Esophagus (tissue), 2 donors: ENCODE measurements at regions not wholly inside any gene's neighbourhood (a gene's known extent, or its start where the extent isn't known, plus 50 kb on each side); places are given as distances from the start of the nearest gene placed in this dataset.

Experiments used
- H3K27ac ChIP-seq, 2 donors: one replicate each; pipeline ENCODE4 v1.5.1; 2013; ENCODE audit warnings: low read depth in 2 of 2, mild to moderate bottlenecking in 2 of 2, inconsistent platforms in 1 of 2, low read length in 1 of 2, moderate library complexity in 1 of 2
- H3K27me3 ChIP-seq, 2 donors: one replicate each; pipeline ENCODE4 v1.6.1; 2013; ENCODE audit warnings: low read length in 2 of 2, control low read depth in 1 of 2, mild to moderate bottlenecking in 1 of 2; ENCODE audit not compliant: insufficient read depth in 2 of 2, control insufficient read depth in 1 of 2
- H3K36me3 ChIP-seq, 2 donors: one replicate each; pipeline ENCODE4 v1.6.1; 2013; ENCODE audit warnings: low read length in 1 of 2; ENCODE audit not compliant: control insufficient read depth in 2 of 2, insufficient read depth in 2 of 2
- H3K4me1 ChIP-seq, 2 donors: one replicate each; pipeline ENCODE4 v1.6.1; 2013; ENCODE audit warnings: low read length in 1 of 2; ENCODE audit not compliant: control insufficient read depth in 2 of 2, insufficient read depth in 2 of 2
- H3K4me3 ChIP-seq, 2 donors: one replicate each; pipeline ENCODE4 v1.5.1; 2013; ENCODE audit warnings: low read length in 2 of 2, mild to moderate bottlenecking in 2 of 2, low read depth in 1 of 2, moderate library complexity in 1 of 2
- H3K9me3 ChIP-seq, 2 donors: one replicate each; pipeline ENCODE4 v1.6.1; 2013; ENCODE audit warnings: mild to moderate bottlenecking in 2 of 2, low read depth in 1 of 2, low read length in 1 of 2, moderate library complexity in 1 of 2; ENCODE audit not compliant: control insufficient read depth in 2 of 2, insufficient read depth in 1 of 2
- WGBS, 2 donors: extraction: QIAGEN DNeasy Blood & Tissue Kit; methylation state at CpG; one replicate each; pipeline ENCODE4 v1.1.7; 2013; 5-methylcytosine and 5-hydroxymethylcytosine counted together
- donor health status: healthy with polysubstance abuse.
- donor health status: Bipolar disorder and iron deficiency.

DNA sequence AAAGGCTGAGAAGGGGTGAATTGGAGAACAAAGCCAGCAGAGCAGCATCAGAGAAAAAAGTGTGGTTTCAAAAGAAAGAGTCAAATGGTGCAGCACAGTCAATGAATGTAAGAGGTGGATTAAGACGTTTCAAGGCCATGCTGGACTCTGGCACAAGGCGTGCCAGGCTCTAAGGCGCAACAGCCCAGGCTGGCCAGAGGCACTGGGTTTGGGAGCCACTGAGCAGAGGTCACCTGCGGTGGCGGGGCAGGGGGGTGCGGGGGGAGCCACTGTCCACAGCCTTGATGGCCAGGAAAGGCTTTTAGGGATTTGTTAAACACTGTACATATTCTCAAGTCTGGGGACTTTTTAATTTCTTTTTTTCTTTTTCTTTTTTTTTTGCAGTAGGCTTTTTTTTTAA lies 222.5 kb upstream of the FAT1 start:
- H3K4me1 ChIP-seq = no peaks in the 10 kb centered on the region
- 67 to 90% methylated on average over 6 of the region's 6 CpGs for WGBS, 2 donors
- no peaks in the 10 kb centered on the region for H3K9me3 ChIP-seq
- H3K27ac ChIP-seq = no peak overlapping the region
- no peaks in the 10 kb centered on the region for H3K36me3 ChIP-seq
- no peaks in the 10 kb centered on the region for H3K27me3 ChIP-seq
- no peak overlapping the region for H3K4me3 ChIP-seq

DNA sequence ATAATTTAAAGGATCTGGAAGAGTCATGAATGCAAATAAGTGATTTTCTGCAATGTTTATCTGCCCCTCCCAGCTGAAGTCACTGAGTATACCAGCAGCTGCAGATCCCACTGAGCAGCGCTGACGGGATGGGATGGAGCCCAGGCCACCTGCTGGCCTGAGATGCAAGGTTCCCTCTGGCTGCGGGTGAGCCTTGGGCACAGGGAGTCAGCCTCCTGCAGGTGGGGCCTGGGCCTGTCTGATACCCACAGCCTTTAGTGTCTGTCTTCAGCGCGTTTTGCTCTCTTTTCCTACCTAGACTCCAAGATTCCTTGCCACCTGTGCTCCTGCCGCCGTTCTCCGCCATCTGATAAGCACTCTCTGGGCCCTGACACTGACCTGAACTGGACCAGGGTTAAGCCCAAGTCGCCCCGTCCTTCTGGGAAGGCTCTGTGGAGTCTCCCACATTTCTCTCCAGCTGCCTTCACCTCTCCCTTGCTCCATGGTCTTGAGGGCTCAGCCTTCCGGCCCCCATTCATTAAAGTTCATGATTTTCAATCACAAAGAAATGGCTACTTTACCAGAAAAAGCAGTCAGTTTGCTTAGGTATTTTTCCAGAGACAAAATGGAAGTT lies 223.1 kb upstream of the FAT1 start:
- no peaks in the 10 kb centered on the region for H3K9me3 ChIP-seq
- no peaks in the 10 kb centered on the region for H3K4me1 ChIP-seq
- H3K4me3 ChIP-seq = no peak overlapping the region
- WGBS, 2 donors = 59 to 76% methylated on average over 11 of the region's 11 CpGs
- no peak overlapping the region for H3K27ac ChIP-seq
- no peaks in the 10 kb centered on the region for H3K27me3 ChIP-seq
- no peaks in the 10 kb centered on the region for H3K36me3 ChIP-seq

DNA sequence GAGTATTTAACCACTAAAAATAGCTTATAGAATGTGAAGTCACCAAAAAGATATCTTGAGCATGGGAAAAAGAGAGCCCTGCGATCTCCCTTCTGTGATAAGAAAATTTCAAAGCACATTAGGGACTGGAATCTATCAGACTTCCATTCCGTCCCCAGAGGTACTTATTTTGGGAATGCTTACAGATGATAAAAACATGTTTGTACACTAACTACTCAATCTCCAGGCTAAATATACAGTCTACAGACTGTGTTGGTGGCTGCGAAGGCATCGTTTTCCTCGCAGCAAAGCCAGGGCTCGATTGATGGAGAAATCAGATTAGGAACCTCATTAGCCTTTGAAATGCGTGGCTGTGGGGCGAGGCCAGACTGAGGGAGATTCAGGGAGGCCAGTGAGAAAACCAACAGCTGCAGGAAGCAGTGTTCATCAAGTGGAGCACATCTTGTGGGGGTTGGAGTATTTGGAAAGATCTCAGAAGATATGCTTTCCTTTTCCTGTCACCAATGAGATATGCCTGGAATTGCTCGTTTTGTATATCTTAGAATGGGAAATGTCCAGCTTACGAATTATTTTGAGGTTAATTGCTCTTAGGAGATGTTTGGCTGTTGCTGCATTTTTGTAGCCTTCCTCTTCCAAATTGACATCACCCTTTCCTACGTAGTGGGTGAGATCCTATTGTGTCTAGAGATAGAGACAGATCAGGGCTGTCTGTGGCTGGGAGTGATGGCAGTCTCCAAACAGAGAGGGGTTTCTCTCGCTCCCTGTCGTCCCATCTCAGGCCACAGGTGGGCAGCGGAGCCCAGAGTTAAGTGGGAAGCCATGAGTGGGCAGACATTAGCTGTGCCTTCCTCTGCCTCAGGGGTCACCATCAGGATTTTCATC lies 224.9 kb upstream of the FAT1 start:
- H3K4me1 ChIP-seq = no peaks in the 10 kb centered on the region
- H3K36me3 ChIP-seq = no peaks in the 10 kb centered on the region
- H3K9me3 ChIP-seq = no peaks in the 10 kb centered on the region
- H3K27me3 ChIP-seq = no peaks in the 10 kb centered on the region
- no peak overlapping the region for H3K4me3 ChIP-seq
- WGBS, 2 donors = 47 to 53% methylated on average over 14 of the region's 14 CpGs
- no peak overlapping the region for H3K27ac ChIP-seq

DNA sequence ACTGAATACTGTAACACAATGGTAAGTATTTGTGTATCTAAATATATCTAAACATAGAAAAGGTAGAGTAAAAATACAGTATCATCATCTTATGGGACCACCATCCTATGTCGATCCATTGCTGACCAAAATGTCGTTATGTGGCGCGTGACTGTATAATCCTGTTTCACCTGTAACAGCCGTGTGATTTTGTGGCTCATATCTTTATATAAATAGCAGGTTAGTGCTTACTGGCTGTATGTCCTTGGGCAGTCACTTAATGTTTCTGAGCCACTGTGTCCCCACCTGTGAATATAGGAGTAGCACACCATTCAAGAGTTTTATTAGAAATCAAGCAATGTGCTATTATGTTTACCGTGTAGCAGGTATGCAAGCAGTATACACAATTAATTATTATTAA lies 226.2 kb upstream of the FAT1 start:
- Histone ChIP-seq H3K27me3 (no peaks in the 10 kb centered on the region), H3K36me3 (no peaks in the 10 kb centered on the region), H3K4me3 (no peak overlapping the region), H3K27ac (no peak overlapping the region), H3K4me1 (no peaks in the 10 kb centered on the region), H3K9me3 (no peaks in the 10 kb centered on the region)
- WGBS, 2 donors = 82 to 86% methylated on average over 6 of the region's 6 CpGs

DNA sequence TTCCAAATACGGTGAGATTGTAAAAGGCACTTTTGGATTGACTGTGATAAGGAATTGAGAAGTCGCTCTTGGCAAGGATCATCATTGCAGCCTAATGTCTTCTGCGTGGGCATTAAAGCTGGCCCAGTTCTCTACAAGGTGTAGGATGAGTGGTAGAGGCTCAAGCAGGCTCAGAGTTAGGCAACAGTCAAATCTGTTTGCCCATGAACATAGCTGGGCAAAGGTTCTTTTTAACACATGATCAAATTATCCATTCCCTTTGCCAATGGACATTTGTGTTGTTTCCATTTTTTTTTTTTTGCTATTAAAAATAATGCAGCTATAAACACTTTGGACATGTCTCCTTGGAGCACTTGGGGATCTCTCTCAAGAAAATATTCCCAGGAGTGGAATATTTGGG lies 229.1 kb upstream of the FAT1 start:
- no peak overlapping the region for H3K4me3 ChIP-seq
- no peaks in the 10 kb centered on the region for H3K9me3 ChIP-seq
- H3K27me3 ChIP-seq = no peaks in the 10 kb centered on the region
- H3K27ac ChIP-seq = no peak overlapping the region
- H3K36me3 ChIP-seq = no peaks in the 10 kb centered on the region
- H3K4me1 ChIP-seq = no peaks in the 10 kb centered on the region
- WGBS, 2 donors = 86 to 87% methylated on average over 3 of the region's 3 CpGs

DNA sequence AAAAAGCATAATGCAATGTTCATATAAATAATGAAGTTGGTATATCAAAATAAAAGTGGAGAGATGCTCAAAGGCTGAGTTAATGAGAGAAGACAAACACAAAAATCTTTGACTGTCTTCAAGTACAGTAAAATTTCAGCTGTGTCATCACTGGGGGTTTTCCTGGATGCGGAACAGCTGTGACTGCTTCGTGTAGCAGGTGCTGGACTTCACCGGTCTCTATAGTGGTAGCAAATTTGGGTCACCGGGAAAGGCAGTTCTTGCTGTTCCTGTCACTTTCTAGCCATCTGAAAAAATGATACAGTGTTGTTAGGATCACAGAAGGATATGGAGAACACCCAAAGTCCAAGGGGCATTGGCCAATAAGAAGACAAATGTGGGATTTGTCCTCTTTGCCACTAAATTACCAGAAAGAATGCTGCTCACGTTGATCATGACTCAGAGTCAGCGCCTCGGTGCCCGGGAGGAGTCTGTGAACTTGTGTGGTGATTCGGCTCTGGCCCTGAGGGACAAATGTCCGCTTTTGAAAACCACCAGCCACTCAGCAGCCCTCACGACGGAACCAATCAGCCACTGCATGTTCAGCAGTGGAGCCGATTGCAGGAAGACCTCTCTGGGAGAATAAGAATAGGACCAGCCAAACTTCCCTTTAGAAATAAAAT lies 230.1 kb upstream of the FAT1 start:
- H3K27ac ChIP-seq = no peak overlapping the region
- H3K27me3 ChIP-seq = no peaks in the 10 kb centered on the region
- H3K9me3 ChIP-seq = no peaks in the 10 kb centered on the region
- H3K4me1 ChIP-seq = no peaks in the 10 kb centered on the region
- WGBS, 2 donors = 81 to 83% methylated on average over 13 of the region's 13 CpGs
- no peak overlapping the region for H3K4me3 ChIP-seq
- no peaks in the 10 kb centered on the region for H3K36me3 ChIP-seq

DNA sequence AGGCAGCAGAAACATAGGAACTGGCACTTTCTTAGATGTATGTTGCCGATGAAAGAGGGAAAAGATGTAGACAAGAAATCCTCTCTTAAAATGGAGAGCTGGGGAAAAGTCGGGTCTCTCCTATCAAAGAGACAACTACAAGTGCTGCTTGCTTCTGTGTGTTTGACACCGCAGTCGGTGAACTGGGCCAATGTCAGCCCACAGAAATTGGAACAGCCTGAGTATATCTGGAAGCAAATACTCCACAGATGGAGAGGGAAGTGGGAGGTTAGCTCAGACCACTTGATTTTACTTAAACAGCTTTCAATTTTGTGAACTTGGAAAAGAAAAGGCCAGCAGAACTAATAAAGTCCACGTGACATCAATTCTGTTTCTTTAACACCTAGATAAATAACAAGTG lies 230.9 kb upstream of the FAT1 start:
- Histone ChIP-seq H3K27me3 (no peaks in the 10 kb centered on the region), H3K9me3 (no peaks in the 10 kb centered on the region), H3K4me3 (no peak overlapping the region), H3K27ac (no peak overlapping the region), H3K4me1 (no peaks in the 10 kb centered on the region), H3K36me3 (no peaks in the 10 kb centered on the region)
- 82 to 83% methylated on average over 5 of the region's 5 CpGs for WGBS, 2 donors

DNA sequence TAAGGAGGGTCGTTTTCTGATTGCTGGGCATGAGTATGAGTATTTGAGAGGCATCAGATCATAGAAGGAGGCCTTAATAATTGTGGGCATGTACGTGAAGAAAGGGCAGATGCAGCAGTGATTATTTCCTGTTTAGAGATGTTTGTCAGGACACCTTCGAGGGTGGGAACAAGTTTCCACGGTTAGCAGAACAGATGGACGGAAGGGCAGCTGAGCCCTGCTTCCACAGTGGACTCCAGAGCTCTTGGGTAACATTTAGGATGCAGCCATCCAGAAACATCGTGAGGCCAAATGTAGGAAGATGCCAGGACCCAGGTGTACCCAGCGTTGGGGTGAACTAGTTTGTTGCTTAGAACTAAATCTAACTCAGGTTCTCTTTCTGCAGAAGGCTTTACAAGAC lies 231.3 kb upstream of the FAT1 start:
- H3K27ac ChIP-seq = no peak overlapping the region
- H3K4me3 ChIP-seq = no peak overlapping the region
- H3K36me3 ChIP-seq = no peaks in the 10 kb centered on the region
- no peaks in the 10 kb centered on the region for H3K4me1 ChIP-seq
- no peaks in the 10 kb centered on the region for H3K9me3 ChIP-seq
- WGBS, 2 donors = 79 to 82% methylated on average over 7 of the region's 7 CpGs
- no peaks in the 10 kb centered on the region for H3K27me3 ChIP-seq

DNA sequence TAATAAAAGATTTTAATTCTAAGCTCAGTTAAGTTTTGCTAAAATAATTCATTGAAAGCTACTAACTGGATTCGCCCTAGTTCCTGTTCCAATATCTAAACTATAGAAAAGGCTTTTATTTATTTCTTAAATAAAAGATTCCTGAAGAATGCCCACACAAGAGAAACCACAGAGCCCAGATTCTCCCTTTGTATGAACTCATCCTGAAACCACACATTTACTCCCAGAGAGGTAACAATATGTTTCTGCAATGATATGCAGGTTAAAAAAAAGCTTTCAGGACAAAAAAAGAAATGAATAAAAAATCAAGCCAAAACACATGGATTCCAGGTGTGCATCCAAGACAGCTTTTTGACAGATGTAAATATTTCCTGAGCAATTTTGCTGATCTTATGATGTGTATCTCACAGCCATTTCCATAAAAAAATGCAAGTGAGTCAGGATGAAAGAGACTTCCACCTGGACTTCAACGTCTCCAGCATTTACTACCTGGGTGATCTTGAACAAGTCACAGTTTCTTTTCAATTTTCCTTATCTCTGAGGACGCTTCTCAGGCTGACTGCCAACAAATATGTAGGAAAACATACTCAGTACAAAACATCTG lies 234.4 kb upstream of the FAT1 start:
- Histone ChIP-seq H3K4me1 (no peaks in the 10 kb centered on the region), H3K27me3 (no peaks in the 10 kb centered on the region), H3K9me3 (no peaks in the 10 kb centered on the region), H3K27ac (no peak overlapping the region), H3K4me3 (no peak overlapping the region), H3K36me3 (no peaks in the 10 kb centered on the region)
- 63 to 65% methylated on average over 3 of the region's 3 CpGs for WGBS, 2 donors
